ENCODE measurements at regions not wholly inside any gene's neighbourhood (a gene's known extent, or its start where the extent isn't known, plus 50 kb on each side); places are given as distances from the start of the nearest gene placed in this dataset.

DNA sequence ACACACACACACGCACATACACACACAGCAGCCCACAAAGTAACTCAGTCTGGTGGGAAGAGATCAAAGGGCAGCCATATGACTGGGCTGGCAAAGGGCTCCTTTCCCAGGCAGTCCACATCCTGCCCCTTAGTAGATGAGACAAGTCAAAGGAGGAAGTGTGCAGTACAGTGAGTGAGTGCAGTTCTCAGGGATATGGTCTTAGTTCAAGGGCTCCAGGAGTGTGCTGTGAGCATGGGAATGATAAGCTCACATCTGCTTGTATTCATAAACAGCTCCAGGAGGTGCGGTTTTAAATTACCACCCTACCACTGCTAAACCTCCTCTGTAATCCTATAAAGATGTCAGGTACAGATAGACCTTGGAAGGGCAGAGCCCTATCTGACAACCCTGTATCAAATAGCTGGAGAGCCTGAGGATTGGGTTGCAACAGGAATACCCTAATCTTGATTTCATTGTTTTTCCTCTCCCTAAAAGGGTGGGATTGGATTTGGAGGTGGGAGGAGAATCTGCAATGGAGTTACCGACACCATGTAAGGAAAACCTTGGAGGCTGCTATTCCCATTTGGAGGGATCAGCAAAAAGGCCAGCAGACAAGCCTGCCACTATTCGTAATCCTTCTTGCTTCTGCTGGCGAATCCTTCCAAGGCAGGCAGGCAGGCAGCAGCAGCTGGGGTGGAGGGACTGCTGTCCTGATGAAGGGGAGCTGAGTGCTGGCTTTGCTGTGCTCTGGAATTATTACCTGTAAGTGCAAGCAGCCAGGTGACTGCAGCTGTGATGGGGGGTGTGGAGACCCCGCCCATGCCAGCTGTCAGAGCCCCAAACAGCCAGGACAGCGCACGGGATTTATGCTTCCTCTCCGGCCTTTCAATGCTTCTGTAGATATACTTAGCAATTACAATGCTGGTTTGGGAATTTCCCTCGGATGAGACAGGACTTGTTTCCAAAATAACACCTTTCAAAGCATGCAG is 342.7 kb downstream of the PRL start:
- no peak for ATAC-seq (ENCODE audit: insufficient read depth, low FRiP score)
- Histone ChIP-seq H3K9me3 (ENCODE audit: control insufficient read depth in 4 of 4, insufficient read depth in 3 of 4, low read length in 3 of 4) (no peaks in the 10 kb centered on the region), H3K27me3 (ENCODE audit: control insufficient read depth in 3 of 3, insufficient read depth in 3 of 3, low read length in 2 of 3) (no peaks in the 10 kb centered on the region), H3K27ac (ENCODE audit: low read depth in 1 of 2, low read length in 1 of 2) (peak overlapping the region in 1 of 2 donors; percentile 66), H3K4me3 (no peak overlapping the region), H3K9ac (ENCODE audit: insufficient read depth in 1 of 2, low read length in 2 of 2) (no peak overlapping the region), H3K36me3 (ENCODE audit: control insufficient read depth in 4 of 4, insufficient read depth in 4 of 4, low read length in 4 of 4) (no peaks in the 10 kb centered on the region), H3K4me1 (ENCODE audit: control insufficient read depth in 5 of 5, insufficient read depth in 5 of 5, low read length in 5 of 5) (peaks cover 0 to 63% (median 28%) of the 10 kb centered on the region in 5 donors)
- TF ChIP-seq, protein P1, sequence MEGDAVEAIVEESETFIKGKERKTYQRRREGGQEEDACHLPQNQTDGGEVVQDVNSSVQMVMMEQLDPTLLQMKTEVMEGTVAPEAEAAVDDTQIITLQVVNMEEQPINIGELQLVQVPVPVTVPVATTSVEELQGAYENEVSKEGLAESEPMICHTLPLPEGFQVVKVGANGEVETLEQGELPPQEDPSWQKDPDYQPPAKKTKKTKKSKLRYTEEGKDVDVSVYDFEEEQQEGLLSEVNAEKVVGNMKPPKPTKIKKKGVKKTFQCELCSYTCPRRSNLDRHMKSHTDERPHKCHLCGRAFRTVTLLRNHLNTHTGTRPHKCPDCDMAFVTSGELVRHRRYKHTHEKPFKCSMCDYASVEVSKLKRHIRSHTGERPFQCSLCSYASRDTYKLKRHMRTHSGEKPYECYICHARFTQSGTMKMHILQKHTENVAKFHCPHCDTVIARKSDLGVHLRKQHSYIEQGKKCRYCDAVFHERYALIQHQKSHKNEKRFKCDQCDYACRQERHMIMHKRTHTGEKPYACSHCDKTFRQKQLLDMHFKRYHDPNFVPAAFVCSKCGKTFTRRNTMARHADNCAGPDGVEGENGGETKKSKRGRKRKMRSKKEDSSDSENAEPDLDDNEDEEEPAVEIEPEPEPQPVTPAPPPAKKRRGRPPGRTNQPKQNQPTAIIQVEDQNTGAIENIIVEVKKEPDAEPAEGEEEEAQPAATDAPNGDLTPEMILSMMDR (IDR thresholded peaks at IDR 0.05; ENCODE audit: control extremely low read depth, extremely low read depth): no peak
- WGBS, 2 donors: 59 to 66% methylated on average over 10 of the region's 10 CpGs
- DNase-seq: peak; percentile 45 to 86 (median 68)

DNA sequence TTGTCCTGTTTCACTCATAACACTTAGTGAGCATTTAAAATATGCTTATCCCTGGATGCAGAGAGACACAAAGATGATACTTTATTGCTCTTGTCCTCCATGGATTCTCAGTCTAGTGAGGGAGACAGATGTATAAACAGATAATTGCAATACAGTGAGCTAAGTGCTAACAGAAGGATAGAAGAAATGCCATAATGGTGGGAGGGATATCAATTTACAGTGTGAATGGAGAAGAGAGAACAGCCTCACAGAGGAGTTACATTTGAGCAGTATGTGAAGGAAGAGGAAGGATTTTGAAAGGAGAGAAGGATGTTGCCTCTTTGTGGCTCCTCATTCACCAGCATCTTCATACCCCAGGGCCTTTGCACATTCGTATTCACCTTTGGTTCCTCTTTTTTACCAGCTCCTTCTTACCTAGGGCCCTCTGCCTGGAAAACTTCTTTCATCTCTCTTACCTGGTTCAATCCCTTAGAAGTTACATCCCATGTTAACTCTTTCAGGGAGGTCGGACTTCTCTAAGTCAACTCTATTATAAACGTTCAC is 341.7 kb downstream of the PRL start:
- H3K36me3 ChIP-seq (ENCODE audit: control insufficient read depth in 4 of 4, insufficient read depth in 4 of 4, low read length in 4 of 4): no peaks in the 10 kb centered on the region
- no peak overlapping the region for H3K27ac ChIP-seq (ENCODE audit: low read depth in 1 of 2, low read length in 1 of 2)
- ATAC-seq (ENCODE audit: insufficient read depth, low FRiP score): no peak
- WGBS, 2 donors: 83 to 87% methylated on average over 3 of the region's 3 CpGs
- H3K4me3 ChIP-seq: no peak overlapping the region
- no peaks in the 10 kb centered on the region for H3K27me3 ChIP-seq (ENCODE audit: control insufficient read depth in 3 of 3, insufficient read depth in 3 of 3, low read length in 2 of 3)
- no peaks in the 10 kb centered on the region for H3K9me3 ChIP-seq (ENCODE audit: control insufficient read depth in 4 of 4, insufficient read depth in 3 of 4, low read length in 3 of 4)
- TF ChIP-seq, protein P1 (IDR thresholded peaks at IDR 0.05; ENCODE audit: control extremely low read depth, extremely low read depth): no peak
- DNase-seq: peak in 1 of 3 donors; percentile 33
- H3K4me1 ChIP-seq (ENCODE audit: control insufficient read depth in 5 of 5, insufficient read depth in 5 of 5, low read length in 5 of 5): peaks cover 0 to 54% (median 22%) of the 10 kb centered on the region in 5 donors
- no peak overlapping the region for H3K9ac ChIP-seq (ENCODE audit: insufficient read depth in 1 of 2, low read length in 2 of 2)

DNA sequence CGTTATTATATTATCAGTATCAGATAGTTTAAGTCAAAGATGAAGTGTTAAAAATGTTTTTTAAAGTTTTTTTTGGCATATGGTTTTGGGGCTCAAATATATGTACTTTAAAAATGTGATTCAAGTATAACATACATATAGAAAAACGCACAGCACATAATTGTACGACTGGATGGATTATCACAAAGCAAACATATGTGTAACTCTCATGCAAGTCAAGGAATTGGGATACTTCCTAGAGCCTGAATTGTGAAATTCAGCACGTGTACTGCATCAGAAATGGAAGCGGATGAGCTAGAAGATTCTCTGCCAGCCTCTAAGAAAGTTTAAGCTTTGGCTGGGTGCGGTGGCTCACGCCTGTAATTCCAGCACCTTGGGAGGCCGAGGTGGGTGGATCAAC is 340.9 kb downstream of the PRL start:
- DNase-seq (peak in 2 of 3 donors; percentile 75 to 86), ATAC-seq (ENCODE audit: insufficient read depth, low FRiP score) (no peak)
- peaks cover 0 to 47% (median 22%) of the 10 kb centered on the region in 5 donors for H3K4me1 ChIP-seq (ENCODE audit: control insufficient read depth in 5 of 5, insufficient read depth in 5 of 5, low read length in 5 of 5)
- TF ChIP-seq, protein P1 (IDR thresholded peaks at IDR 0.05; ENCODE audit: control extremely low read depth, extremely low read depth): no peak
- no peaks in the 10 kb centered on the region for H3K27me3 ChIP-seq (ENCODE audit: control insufficient read depth in 3 of 3, insufficient read depth in 3 of 3, low read length in 2 of 3)
- H3K27ac ChIP-seq (ENCODE audit: low read depth in 1 of 2, low read length in 1 of 2): no peak overlapping the region
- no peak overlapping the region for H3K4me3 ChIP-seq
- no peaks in the 10 kb centered on the region for H3K9me3 ChIP-seq (ENCODE audit: control insufficient read depth in 4 of 4, insufficient read depth in 3 of 4, low read length in 3 of 4)
- H3K9ac ChIP-seq (ENCODE audit: insufficient read depth in 1 of 2, low read length in 2 of 2): no peak overlapping the region
- 81 to 82% methylated on average over 8 of the region's 8 CpGs for WGBS, 2 donors
- no peaks in the 10 kb centered on the region for H3K36me3 ChIP-seq (ENCODE audit: control insufficient read depth in 4 of 4, insufficient read depth in 4 of 4, low read length in 4 of 4)

Measured in lung (tissue), 11 donors.